ENCODE measurements at regions not wholly inside any gene's neighbourhood (a gene's known extent, or its start where the extent isn't known, plus 50 kb on each side); places are given as distances from the start of the nearest gene placed in this dataset.

GRCh38 chr16:51440131-51440889, 289.2 kb upstream of the SALL1 start:
- Histone ChIP-seq H3K27ac (no peak overlapping the region), H3K4me1 (no peaks in the 10 kb centered on the region), H3K27me3 (no peaks in the 10 kb centered on the region), H3K9me3 (no peaks in the 10 kb centered on the region), H3K36me3 (no peaks in the 10 kb centered on the region), H3K4me3 (no peak overlapping the region)
- TF ChIP-seq CTCF (IDR thresholded peaks at IDR 0.05) (no peak), POLR2A (IDR thresholded peaks at IDR 0.05) (no peak)
- DNase-seq = no peak
- intact Hi-C loops (cut with DNase I; ENCODE audit: low total_unique reads) = no loop called here

GRCh38 chr16:51439271-51439670, 288.2 kb upstream of the SALL1 start:
- TF ChIP-seq CTCF (IDR thresholded peaks at IDR 0.05) (no peak), POLR2A (IDR thresholded peaks at IDR 0.05) (no peak)
- no peak overlapping the region for H3K4me3 ChIP-seq
- intact Hi-C loops (cut with DNase I; ENCODE audit: low total_unique reads) = no loop called here
- H3K27me3 ChIP-seq = no peaks in the 10 kb centered on the region
- no peaks in the 10 kb centered on the region for H3K36me3 ChIP-seq
- H3K4me1 ChIP-seq = no peaks in the 10 kb centered on the region
- DNase-seq = no peak
- no peaks in the 10 kb centered on the region for H3K9me3 ChIP-seq
- no peak overlapping the region for H3K27ac ChIP-seq

GRCh38 chr16:51436742-51437141, 285.7 kb upstream of the SALL1 start:
- H3K4me1 ChIP-seq = no peaks in the 10 kb centered on the region
- H3K27ac ChIP-seq = no peak overlapping the region
- H3K4me3 ChIP-seq = no peak overlapping the region
- TF ChIP-seq CTCF (IDR thresholded peaks at IDR 0.05) (no peak), POLR2A (IDR thresholded peaks at IDR 0.05) (no peak)
- no peaks in the 10 kb centered on the region for H3K9me3 ChIP-seq
- no peaks in the 10 kb centered on the region for H3K27me3 ChIP-seq
- intact Hi-C loops (cut with DNase I; ENCODE audit: low total_unique reads) = no loop called here
- no peak for DNase-seq
- no peaks in the 10 kb centered on the region for H3K36me3 ChIP-seq

GRCh38 chr16:51434567-51435198, 283.6 kb upstream of the SALL1 start:
- no peak for DNase-seq
- Histone ChIP-seq H3K27ac (no peak overlapping the region), H3K9me3 (no peaks in the 10 kb centered on the region), H3K4me1 (no peaks in the 10 kb centered on the region), H3K36me3 (no peaks in the 10 kb centered on the region), H3K4me3 (no peak overlapping the region), H3K27me3 (no peaks in the 10 kb centered on the region)
- intact Hi-C loops (cut with DNase I; ENCODE audit: low total_unique reads) = no loop called here
- TF ChIP-seq POLR2A (IDR thresholded peaks at IDR 0.05) (no peak), CTCF (IDR thresholded peaks at IDR 0.05) (no peak)

- Histone ChIP-seq H3K9me3 (no peaks in the 10 kb centered on the region), H3K4me3 (no peak overlapping the region), H3K4me1 (no peaks in the 10 kb centered on the region), H3K27ac (no peak overlapping the region), H3K27me3 (no peaks in the 10 kb centered on the region), H3K36me3 (no peaks in the 10 kb centered on the region)
- no peak for TF ChIP-seq POLR2A (IDR thresholded peaks at IDR 0.05)
- no peak for TF ChIP-seq CTCF (IDR thresholded peaks at IDR 0.05)
- intact Hi-C loops (cut with DNase I; ENCODE audit: low total_unique reads) = no loop called here
- no peak for DNase-seq
These were observed 282.5 kb upstream of the SALL1 start for GRCh38 chr16:51433599-51433998.

Data from uterus (tissue), 3 donors.